ENCODE measurements at regions not wholly inside any gene's neighbourhood (a gene's known extent, or its start where the extent isn't known, plus 50 kb on each side); places are given as distances from the start of the nearest gene placed in this dataset.
"Not testable (repeated sequence)": the region's sequence is repeated elsewhere in the genome, so short reads cannot be mapped to it uniquely, and the experiment has no call there.

DNA sequence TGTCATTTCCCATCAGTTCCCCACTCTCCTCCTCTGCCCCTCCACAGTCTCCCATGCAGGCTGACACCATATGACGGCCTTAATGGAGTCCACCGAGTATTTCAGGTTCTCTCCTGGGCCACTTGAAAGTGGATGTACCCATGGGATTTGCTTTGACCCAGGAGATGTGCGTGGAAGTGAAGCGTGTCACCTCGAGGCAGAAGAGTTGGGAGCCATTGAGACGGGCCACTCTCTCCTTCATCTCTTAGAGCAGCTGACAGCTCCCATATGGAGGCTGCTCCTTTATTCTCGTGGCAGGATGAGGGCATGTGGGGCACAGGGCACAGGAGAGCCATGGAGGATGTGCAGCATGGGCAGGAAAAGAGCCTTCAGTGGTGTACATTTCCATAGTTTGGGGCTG is 144.7 kb upstream of the CRYM start:
- POLR2A ChIA-PET; DNase-seq (ENCODE audit: extremely low spot score); CTCF ChIA-PET: not testable (repeated sequence)

GRCh38 chr16:21404699-21405098 is 126.6 kb upstream of the CRYM start:
- DNase-seq (ENCODE audit: extremely low spot score); POLR2A ChIA-PET: not testable (repeated sequence)

DNA sequence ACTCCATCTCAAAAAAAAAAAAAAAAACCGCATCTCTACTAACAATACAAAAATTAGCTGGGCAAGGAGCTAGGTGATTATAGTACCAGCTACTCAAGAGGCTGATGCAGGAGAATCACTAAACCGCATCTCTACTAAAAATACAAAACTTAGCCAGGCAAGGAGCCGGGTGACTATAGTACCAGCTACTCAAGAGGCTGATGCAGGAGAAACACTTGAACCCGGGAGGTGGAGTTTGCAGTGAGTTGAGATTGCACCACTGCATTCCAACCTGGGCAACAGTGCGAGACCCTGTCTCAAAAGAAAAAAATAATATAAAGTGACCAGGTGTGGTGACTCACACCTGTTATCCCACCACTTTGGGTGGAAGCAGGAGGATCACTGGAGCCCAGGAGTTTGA is 119.8 kb upstream of the CRYM start:
- DNase-seq (ENCODE audit: extremely low spot score); CTCF ChIA-PET; POLR2A ChIA-PET: not testable (repeated sequence)

More at GRCh38 chr16:21404699-21405098, 126.6 kb upstream of the CRYM start:
- CTCF ChIA-PET = not testable (repeated sequence)

- DNase-seq (ENCODE audit: extremely low spot score); CTCF ChIA-PET; POLR2A ChIA-PET: not testable (repeated sequence)
These were observed 118.5 kb upstream of the CRYM start for GRCh38 chr16:21396545-21396944.

- POLR2A ChIA-PET; DNase-seq (ENCODE audit: extremely low spot score); CTCF ChIA-PET: not testable (repeated sequence)
These were observed 112.5 kb upstream of the CRYM start for GRCh38 chr16:21390634-21391033.

- CTCF ChIA-PET; DNase-seq (ENCODE audit: extremely low spot score); POLR2A ChIA-PET: not testable (repeated sequence)
These were observed 111.8 kb upstream of the CRYM start for GRCh38 chr16:21389860-21390259.

DNA sequence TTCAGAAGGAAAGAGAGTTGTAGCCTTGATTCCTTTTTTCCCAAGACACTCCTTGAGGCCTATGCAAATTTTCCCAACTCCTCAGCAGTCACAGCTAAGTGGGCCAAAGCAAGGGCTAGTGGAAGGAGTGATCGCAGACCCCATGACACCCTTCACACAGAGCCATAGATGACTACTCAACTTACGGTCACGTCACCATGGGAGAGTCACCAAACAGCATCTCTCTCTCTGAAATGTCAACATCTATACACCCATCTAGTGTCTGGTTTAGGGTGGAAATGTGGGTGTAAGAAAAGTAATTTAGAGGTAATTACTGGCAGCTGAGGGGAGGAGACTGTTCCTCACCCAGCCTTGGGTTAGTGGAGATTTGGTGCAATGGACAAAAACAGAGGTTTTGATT is 109.7 kb upstream of the CRYM start:
- DNase-seq (ENCODE audit: extremely low spot score); CTCF ChIA-PET; POLR2A ChIA-PET: not testable (repeated sequence)

DNA sequence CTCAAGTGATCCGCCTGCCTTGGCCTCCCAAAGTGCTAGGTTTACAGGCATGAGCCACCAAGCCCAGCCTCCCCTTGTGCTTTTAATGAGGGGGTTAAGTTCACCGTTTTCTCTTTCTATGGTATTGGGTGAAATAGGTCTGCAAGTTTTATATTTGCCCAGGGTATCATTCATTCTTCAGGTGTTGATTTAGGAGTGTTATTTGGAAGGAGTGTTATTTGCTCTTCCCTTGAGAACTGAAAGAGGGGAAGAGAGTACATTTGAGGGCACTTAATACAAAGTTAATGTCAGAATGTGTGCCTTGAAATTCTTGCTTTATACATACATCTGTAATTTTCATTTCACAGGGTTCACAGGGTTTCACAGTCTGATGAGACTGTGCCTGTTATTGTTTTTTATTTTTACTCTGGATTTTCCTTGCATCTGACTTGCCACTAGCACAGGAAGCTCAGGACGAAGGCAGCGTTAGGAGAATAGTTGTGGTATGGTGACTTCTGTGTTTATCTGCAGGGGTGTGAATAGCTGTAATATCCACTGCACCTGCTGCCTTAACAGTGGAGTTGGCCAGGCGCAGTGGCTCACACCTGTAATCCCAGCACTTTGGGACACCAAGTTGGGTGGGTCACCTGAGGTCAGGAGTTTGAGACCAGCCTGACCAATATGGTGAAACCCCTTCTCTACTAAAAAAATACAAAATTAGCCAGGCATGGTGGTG is 108.3 kb upstream of the CRYM start:
- DNase-seq (ENCODE audit: extremely low spot score); CTCF ChIA-PET; POLR2A ChIA-PET: not testable (repeated sequence)

DNA sequence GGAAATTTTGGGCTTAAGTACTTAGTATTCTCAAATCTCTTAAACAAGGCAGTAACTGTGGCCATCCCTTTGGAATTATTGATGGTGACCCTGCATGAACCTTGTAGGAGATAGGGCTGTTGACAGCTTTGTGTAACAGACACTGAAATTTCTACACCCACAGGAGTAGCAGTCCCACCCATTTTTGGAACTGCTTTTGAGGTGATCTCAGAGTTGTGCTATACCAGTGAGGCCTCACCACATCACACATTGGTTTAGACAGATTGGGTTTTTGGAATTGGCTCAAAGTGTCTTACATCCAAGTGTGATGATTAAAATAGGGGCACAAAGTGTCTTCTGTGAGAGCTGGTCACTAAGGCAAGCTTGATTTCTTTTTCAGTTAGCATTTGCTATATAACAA is 105.6 kb upstream of the CRYM start:
- DNase-seq (ENCODE audit: extremely low spot score); POLR2A ChIA-PET; CTCF ChIA-PET: not testable (repeated sequence)

GRCh38 chr16:21379645-21380044 is 101.6 kb upstream of the CRYM start:
- CTCF ChIA-PET; POLR2A ChIA-PET; DNase-seq (ENCODE audit: extremely low spot score): not testable (repeated sequence)

DNA sequence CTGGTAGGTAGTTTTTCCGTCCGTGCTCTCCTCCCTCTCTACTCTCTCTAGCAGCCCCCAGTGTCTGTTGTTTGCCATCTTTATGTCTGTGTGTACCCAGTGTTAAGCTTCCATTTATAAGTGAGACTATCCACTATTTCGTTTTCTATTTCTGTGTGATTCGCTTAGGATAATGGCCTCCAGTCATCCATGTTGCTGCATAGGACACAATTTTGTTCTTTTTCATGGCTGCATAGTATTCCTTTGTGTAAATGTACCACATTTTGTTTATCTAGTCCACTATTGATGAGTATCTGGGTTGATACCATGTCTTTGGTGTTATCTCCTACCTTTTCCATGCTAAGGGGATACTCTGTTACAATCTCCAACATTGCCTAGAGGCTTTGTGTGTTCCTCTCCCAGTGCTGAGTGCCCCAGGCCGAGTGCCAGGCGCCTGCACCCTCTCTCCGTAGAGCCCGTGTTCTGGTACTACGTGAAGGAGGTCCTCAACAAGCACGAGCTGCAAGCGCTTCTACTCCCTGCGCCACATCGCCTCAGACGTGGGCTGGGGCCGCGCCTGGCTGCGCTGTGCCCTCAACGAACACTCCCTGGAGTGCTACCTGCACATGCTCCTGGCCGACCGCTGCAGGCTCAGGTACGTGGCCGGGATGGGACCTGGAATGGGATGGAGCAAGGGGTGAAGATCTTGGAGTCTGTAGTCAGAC is 98.3 kb upstream of the CRYM start:
- POLR2A ChIA-PET; DNase-seq (ENCODE audit: extremely low spot score); CTCF ChIA-PET: not testable (repeated sequence)

DNA sequence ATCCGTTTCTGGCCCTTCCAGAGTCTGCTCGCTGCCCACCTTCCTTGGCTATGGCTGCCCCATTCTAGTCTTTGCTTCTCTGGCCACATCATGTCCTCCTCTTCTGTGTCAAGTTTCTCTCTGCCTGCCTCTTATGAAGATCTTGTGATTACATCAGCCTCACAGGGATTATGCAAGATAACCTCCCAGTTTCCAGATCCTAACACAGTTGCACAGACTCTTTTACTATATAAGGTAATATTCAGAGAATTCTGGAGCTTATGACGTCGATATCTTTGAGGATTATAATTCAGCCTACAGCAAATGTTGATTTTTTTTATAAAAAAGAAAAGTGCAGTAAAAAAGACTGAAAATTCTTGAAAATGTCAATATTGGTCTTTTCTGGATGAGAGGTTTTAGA is 97.2 kb upstream of the CRYM start:
- DNase-seq (ENCODE audit: extremely low spot score); POLR2A ChIA-PET; CTCF ChIA-PET: not testable (repeated sequence)

DNA sequence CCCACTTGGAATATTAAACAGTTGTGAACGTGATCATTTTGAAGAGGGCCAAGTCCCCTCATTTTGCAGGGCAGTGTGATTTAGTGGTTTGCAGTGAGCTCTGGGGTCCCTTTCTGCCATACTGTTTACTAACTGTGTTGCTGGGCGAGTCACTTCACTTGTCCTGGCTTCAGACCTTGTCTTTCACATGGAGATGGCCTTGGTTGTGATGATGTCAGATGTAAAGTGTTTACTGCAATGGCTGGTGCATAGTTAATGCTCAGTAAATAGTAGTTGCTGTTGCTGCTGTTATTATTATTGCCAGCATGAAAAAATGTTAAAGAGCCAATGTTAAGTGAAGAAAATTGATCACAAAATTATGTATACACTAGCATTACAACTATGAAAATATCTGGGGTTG is 95.4 kb upstream of the CRYM start:
- POLR2A ChIA-PET; CTCF ChIA-PET; DNase-seq (ENCODE audit: extremely low spot score): not testable (repeated sequence)

GRCh38 chr16:21372862-21373261 is 94.8 kb upstream of the CRYM start:
- POLR2A ChIA-PET; CTCF ChIA-PET; DNase-seq (ENCODE audit: extremely low spot score): not testable (repeated sequence)

DNA sequence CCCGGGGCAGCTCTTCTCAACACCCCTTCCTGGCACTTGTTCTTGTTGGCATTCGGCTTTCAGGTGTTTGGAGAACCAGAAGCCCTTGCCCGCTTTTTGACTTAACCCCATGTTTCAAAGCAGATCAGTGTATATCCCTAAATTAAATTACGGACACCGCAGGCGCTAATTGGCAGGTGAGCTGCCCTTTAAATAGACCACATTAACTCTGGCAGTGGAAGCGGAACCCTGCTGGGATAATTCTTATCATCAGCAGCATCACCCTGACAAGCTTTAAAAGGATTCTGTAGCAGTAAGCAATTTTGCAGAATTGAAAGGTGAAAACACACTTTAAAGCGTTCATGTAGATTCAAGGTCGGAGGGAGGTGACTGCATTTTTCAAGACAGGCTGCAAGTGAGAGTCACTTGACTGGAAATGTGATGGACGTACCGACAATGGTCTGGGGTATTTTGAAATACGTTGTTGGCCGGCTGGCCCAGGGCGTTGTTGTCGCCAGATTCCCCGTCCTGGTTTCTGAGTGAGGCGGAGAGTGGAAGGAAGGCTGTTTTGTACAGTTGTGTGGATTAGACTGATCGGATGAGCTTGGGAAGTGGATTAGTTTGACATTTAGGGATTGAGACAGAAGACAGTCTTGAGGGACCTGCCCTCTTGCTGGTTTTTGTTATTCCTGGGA is 94.2 kb upstream of the CRYM start:
- CTCF ChIA-PET; POLR2A ChIA-PET; DNase-seq (ENCODE audit: extremely low spot score): not testable (repeated sequence)

DNA sequence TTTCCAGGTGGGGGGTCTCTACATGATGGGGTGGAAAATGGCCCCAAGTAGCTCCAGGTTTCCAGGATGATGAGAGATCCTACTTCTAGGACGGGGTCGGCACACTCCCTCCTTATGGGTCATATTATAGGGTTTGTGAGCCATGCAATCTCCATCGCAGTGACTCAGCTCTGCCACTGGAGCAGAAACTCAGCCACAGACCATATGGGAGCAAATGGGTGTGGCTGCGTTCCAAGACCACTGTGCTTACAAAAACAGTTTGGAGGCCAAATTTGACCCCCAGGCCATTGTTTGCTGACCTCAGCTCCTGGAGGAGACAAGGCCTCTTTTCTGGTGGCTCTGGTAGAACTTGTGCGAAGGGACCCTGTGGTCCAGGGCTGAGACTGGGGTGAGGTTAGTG is 92.7 kb upstream of the CRYM start:
- DNase-seq (ENCODE audit: extremely low spot score); POLR2A ChIA-PET; CTCF ChIA-PET: not testable (repeated sequence)

DNA sequence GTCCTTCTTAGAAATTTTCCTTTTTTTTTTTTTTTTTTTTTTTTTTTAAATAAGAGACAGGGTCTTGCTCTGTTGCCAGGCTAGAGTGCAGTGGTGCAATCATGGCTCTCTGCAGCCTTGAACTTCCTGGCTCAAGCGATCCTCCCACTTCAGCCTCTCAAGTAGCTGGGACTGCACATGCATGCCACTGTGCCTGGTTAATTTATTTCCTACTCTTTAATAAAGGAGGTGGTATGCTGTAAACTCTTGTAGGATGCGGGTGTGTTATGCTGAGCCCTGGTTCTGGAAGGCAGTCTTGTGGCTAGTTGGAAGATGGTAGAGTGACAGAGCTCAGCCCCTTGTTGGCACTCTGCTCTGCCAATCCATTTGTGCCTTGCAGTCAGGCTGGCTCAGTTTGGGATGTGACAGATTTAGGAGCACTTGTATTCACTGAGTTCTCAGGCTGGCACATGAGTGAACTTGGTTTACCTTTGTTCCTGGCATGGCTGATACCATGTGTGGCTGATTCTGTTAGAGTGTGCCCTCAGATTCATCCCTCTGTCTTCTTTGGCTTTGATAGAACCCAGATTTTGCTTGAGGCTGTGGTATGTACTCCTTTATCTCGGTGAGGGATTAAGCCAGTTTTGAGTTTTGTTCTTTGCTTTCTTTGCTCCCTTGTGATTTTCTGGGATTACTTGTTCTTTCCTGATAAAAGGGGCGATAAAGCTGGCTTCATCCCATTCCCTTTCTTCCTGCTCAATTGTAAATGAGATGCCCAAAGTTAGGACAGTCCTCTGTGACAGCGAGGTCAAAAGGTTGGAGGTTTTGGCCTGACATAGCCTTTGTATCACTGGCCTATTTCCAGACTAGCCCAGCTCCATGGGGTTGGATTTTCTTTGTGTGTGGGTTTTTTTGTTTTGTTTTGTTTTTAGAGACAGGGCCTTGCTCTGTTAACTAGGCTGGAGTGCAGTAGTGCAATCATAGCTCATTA is 91.2 kb upstream of the CRYM start:
- POLR2A ChIA-PET; DNase-seq (ENCODE audit: extremely low spot score); CTCF ChIA-PET: not testable (repeated sequence)

- DNase-seq (ENCODE audit: extremely low spot score); POLR2A ChIA-PET; CTCF ChIA-PET: not testable (repeated sequence)
These were observed 89.8 kb upstream of the CRYM start for GRCh38 chr16:21367733-21368421.
